OCI-M2 (cell line): ENCODE measurements at regions not wholly inside any gene's neighbourhood (a gene's known extent, or its start where the extent isn't known, plus 50 kb on each side); places are given as distances from the start of the nearest gene placed in this dataset.
"Not testable (repeated sequence)": the region's sequence is repeated elsewhere in the genome, so short reads cannot be mapped to it uniquely, and the experiment has no call there.

Experiments
- DNase-seq: peaks from one replicate; lab custom pipeline; 2025; ENCODE audit not compliant: unreplicated experiment; lab: John Stamatoyannopoulos, UW

DNA sequence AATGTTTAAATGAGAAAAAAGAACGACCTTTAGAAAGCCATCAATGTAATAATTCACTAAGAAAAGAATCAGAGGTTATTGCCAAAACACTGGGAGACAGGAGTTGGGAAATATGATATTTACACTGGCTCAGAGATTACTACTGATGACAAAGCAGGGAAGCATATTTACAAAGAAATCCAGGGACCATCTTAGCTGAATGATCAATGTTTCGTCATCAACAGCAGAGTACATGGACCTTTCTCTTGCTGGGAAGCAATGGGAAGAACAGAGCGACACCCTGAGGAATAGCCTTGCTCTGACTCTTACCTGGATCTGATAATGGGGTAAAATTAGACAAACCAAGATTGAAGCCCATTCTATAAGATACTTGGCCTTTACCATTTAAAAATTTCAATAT lies 1293.5 kb downstream of the XPNPEP1 start:
- no peak for DNase-seq

DNA sequence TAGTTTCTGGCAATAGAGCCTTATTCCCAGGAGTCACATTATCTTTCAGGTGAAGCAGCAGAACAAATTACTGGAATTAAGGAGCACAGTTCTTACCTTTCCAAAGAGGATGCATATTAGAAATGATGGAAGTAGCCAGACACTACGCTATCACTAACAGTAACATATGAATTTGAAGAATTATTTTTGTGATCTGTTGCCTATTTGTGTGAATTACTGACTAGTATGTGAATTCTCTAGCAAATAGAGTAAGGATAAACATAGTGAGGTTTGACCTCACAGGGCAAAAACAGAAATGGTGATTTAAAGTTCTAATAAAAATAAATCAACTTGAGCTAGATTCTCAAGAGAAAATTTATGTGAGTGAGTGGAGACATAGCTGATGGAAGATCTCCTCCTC lies 1299.3 kb downstream of the XPNPEP1 start:
- no peak for DNase-seq

DNA sequence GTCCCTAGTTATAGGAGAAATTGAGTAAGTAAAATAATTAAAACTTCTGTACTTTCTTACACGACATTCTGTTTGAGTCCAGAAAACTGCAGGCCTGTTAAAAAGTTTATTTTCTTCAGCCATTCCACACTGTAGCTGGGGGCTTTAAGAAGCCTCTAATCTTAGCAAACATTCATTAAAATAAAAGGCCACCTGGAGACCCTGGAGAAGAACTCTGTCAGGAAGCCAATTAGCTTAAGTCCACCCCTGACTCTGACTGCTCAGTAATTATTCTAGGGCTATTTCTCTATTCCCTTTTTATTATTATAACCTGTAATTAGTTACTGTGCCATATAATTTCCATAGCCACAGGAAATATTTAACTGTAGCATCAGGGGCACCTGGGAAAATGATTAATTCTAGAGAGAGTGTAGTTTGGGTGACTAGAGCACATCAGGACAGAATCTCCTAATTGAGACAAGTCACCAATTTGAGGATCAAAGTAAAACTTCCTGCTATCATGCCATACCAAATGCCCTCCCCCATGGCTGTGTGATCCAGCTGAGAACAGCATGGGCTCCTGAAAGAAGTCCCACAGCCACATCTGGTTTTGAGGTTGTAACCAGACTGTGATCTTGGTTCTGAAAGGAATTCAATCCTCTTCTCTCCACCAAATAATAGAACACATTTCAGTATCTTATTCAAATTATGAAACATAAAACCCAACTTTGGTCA lies 1302.3 kb downstream of the XPNPEP1 start:
- no peak for DNase-seq

DNA sequence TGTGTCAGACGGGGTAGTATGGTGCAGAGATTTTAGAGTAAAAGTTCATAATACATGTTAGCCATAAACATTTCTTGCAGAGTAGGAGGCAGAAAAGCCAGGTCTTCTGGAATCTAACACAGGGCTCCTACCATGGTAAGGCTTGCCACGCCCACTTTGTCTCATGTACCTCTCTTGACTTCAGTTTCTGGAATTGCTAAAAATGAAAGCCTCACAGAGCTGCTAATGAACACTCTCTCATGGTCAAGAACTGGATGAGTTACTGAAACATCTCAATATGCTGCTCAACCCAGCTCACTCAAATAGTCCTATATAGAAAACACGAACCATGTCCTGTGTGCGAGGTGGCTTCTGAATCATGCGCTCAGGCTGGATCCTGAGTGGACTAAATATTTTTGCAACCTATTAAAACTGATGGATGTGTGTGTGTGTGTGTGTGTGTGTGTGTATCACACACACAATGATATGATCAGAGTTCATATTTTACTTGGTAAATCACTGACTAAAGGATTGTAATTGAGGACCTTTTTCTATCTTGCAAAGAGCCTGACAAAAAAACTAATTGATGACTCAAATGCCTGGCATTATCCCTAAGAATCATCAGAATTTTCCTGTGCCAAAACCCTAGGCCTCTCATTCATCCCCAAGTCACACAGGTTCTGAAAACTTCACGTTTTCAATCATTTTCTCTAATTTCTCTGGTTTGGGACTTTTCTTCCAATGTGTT lies 1306.6 kb downstream of the XPNPEP1 start:
- no peak for DNase-seq

DNA sequence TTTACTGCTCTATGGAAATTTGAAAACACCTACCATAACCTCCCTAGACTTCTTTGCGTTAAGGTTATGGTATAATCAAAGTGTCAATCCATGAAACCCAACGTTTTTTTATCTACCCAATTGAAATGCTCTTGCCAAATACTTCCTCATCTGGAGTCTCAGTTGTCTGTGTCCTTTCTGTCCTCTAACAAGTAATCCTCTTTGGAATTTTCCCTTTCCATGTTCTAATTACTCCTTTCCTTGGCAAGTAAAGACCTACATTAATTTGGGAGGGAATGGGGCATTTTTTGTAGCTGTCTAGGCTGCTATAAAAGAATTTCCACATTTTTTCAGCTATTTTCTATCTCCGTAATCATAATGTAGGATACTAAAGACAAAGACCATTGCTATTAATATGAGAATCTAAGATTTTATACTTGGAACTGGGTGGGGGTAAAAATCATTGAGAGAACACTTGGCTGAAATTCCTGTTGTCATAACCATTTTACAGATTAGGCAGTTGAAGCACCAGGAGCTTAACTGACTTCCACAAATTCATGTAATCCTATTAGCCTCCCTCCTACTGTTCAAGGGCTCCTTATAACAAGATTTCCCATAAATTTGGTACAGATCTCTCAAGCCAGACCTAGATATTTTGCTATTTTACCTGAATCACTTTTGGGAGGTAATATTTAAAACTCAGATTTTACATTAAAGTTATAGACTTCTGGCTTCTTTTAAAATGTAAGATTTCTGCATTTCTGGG lies 1307.6 kb downstream of the XPNPEP1 start:
- no peak for DNase-seq

DNA sequence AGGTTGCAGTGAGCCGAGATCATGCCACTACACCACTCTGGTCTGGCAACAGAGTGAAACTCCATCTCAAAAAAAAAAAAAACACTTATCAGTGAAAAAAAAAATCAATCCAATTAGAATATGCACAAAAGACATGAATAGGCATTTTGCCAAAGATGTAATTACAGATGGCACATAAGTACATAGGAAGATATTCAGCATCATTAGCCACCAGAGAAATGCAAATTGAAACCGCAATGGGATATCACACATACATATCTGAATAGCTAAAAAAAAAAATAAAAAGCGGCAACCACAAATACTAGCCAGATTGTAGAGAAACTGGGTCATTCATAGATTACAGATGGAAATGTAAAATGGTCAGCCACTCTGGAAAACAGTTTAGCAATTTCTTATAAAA lies 1310.8 kb downstream of the XPNPEP1 start:
- DNase-seq: no peak

DNA sequence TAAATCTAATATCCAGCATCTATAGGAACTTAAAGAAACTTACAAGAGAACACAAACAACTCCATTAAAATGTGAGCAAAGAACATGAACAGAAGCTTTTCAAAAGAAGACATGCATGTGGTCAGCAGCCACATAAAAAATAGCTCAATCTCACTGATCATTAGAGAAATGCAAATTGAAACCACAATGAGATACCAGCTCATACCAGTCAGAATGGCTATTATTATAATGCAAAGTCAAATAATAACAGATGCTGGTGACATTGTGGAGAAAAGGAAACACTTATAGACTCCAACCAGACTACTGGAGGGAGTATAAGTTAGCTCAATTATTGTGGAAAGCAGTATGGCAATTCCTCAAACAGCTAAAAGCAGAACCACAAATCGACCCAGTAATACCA lies 1314.5 kb downstream of the XPNPEP1 start:
- DNase-seq: no peak

DNA sequence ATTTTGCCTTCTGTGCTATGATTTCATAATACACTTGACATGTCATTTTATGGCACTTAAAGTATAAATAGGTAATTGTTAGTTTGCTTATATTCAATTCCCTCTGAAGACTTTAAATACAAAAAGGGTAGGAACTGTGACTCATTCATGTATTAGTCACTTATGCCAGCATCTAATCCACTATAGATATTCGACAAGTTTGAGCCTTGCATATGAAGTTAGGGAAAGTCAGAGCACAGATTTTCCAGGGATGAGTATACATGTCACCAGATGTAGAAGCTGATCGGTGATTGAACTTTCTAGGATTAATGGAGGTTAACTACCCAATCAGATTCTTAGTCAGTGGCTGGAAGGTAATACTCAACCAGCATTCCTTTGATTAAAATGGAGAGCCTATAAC lies 1321.5 kb downstream of the XPNPEP1 start:
- no peak for DNase-seq

DNA sequence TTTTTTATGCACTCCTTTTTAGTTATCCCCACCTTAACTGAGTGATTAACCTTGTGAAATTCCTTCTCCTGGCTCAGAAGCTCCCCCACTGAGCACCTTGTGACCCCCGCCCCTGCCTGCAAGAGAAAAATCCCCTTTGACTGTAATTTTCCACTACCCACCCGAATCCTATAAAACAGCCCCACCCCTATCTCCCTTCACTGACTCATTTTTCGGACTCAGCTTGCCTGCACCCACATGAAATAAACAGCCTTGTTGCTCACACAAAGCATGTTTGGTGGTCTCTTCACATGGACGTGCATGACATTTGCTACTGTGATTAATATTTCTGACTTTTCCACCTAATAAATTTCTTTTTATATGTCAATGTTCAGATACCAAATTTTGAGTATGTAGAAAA lies 1322.8 kb downstream of the XPNPEP1 start:
- DNase-seq: not testable (repeated sequence)

DNA sequence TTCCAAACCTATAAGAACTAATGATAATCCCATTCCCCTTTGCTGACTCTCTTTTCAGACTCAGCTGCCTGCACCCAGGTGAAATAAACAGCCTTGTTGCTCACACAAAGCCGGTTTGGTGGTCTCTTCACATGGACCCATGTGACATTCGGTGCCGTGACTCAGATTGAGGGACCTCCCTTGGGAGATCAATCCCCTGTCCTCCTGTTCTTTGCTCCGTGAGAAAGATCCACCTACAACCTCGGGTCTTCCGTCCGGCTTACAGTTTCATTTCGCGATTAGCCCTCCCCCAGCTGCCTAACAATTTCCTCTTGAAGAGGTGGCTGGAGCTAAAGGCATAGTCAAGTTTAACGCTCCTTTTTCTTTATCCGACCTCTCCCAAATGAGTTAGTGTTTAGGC lies 1324.0 kb downstream of the XPNPEP1 start:
- not testable (repeated sequence) for DNase-seq

DNA sequence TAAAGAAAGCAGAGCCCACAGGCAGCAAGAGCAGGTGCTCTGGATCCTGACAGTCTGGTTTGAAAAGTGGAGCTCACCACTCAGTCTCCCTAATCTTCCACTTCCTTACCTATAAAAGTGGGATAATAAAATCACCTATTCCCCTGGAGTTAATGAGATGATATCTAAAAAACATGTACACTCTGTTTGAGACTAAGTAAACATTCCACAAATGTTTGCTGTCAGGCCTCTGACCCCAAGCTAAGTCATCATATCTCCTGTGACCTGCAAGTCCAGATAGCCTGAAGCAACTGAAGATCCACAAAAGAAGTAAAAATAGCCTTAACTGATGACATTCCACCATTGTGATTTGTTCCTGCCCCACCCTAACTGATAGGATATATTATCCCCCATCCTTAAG lies 1324.5 kb downstream of the XPNPEP1 start:
- no peak for DNase-seq

DNA sequence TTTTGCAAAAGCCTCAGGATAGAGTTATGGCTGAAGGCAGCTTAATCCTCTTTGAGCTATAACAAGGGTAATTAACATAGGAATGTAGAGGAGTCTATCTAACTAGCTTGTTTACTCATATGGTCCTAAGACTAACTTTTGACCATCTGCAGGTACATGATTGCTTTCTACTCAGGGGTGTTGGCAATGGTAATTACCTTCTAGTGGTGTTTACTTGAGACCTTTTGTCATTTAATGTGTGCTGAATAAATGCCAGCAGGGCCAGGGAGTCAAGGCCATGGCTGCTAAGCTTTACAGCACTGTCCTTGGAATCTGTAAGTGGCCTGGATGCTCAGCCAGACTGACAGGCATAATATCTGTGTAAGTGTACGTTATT lies 1325.0 kb downstream of the XPNPEP1 start:
- DNase-seq: no peak

DNA sequence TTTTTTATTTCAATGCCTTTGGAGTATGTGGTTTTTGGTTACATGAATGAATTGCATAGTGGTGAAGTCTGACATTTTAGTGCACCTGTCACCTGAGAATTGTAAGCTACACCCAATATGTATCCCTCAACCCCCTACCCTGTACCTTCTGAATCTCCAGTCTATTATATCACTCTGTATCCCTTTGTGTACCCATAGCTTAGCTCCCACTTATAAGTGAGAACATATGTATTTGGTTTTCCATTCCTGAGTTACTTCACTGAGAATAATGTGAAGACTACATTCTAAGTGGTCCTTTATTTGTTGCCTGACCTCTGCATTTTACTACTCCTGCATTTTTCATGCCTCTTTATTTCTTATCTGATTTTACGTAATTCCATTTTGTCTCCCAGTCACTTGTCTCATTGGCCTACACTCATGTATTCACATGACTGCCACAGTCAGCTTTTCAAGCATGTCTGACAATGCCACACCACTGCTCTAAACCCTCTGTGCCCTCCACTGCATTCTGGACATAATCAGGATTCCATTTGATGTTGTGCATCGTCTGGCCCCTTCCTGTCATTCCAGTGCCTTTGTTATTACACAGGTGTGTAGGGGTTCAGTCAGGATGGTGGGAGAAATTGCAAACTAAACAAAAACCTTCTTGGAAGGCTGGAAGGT lies 1325.5 kb downstream of the XPNPEP1 start:
- no peak for DNase-seq

DNA sequence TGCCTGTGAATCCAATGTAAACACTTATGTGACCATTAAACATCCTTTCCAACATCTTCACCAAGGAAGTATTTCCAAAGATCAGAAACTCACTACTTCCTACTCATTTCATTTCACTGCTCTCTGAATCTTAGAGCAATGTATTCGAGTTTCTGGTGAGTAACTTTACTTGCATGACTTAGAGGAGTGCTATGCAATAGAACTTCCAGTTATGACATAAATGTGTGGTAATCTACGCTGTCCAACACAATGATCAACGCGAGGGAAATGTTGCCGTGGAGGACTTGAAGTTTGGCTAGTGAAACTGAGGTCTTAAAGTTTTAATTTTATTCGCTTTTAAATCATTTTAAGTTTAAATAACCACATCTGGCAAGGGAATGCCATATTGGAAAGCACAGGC lies 1326.3 kb downstream of the XPNPEP1 start:
- no peak for DNase-seq

DNA sequence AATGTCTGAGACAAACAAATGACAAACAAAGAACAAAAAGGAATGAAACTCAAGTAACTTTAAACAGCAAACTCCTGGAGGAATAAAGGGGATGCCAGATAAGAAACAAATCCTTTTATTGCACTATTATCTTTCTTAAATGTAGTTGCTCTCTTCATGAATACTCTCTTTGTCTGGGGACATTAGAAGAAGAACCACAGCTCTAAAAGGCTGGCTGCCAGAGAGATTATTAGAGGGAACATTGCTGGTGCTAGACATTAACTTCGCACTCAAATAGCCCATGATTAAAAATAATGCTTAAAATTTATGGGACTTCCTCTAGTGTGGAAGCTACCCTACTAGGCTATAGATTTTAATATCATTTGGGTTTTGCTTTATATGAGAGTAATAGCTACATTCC lies 1330.4 kb downstream of the XPNPEP1 start:
- DNase-seq: no peak

DNA sequence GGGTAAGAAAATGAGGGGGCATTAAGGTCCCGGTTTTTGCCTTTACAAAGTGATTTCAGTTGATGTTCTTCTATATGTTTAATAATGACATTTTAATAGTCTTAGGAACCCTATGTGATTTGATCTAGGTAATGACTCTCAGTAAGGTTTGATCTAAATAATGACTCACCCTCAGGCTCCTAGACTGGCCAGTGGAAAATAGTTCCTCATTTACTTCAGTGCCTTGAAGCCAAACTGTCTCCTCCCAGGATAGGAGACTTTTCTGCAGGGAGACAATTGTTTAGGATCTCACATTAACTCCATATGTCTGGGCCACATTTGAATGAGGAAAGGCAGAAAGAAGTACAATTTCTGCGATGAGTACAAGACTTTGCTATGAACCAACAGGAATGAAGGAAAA lies 1331.9 kb downstream of the XPNPEP1 start:
- DNase-seq: no peak

DNA sequence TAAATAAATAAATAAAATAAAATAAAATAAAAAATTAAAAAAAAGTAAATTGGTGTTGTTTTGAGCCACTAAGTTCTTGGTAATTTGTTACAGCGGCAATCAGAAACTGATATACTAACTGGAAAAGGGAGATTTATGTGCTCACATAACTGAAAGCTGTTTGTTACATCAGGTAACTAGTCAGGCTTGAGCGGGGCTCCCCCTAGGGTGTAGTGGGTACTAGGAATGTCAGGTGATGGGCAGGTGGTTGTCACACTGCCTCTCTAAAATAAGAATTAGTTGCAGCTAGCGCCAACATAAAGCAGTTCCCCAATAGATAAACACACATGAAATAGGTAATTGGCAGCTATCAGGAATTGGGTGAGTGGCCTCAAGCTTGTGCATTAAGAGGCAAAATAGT lies 1336.9 kb downstream of the XPNPEP1 start:
- no peak for DNase-seq

DNA sequence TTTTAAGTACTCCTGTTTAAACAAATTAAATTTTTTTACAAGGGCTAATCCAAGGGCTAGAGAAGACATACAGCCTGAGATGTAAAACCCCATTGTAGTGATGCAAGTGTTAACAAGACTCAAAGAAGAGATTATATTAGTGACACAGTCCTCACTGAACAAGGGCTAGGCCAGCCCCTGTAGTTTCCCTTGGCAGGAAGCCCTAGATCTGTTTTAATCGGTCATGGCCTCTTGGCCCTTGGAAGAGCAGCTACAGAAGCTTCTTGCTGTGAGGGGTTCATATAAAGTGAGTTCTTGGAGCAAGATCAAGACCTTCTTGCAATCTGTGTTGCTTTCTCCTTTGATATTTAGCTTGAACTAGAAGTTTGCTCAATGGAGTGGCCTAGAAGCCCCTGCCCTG lies 1339.4 kb downstream of the XPNPEP1 start:
- no peak for DNase-seq

DNA sequence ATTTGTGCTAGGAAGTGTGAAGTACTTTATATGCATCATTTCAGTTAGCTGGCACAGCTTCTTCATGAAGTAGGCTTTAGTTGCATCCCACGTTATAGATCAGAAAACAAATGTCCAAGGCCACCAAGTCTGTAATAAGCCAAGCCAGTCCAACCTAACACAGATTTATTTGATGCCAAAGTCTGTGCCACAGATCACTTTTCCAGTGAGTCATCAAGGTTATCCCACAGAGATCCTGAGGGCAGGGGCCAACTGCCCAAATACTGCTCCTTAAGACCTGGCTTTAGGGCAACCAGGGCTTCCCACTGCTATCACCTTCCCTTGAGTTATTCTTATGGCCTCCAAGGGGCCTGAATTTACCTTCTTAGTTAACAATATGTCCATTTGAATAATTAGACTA lies 1340.4 kb downstream of the XPNPEP1 start:
- no peak for DNase-seq

DNA sequence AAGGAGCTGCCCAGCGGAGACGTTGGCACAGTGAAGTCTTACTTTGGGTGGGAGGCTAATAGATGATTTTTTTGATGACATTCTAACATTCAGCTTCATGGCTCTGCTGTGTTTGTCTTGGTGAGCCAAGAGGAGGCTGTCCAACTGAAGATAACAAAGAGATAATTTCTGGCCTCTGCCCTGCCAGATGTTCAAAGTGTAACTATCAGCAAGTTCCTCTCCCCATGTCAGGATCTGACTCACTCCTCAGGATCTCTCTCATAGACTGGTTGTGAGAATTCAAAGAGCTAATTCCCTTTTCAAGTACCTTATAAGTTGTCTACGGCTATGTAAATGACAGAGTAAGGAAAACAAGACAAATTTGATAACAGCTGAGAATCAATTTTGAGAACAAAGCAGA lies 1340.9 kb downstream of the XPNPEP1 start:
- no peak for DNase-seq

DNA sequence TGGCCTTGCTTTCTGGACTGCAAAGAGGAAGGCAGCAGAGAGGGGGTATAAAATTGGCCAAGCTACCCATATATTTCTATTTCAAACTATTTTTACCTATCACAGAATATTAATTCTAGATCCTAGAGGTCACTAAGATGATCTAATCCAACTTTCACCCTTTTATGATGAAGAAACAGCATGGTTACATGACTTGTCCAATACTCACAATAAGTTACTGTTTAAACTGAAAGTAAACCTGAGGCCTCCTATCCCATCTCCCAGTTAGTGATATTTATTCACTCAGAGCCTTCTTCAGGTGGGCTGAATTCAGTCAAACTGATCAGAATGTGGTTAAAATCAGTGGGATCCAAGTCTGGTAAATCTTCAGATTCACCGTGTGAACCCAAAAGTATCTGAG lies 1345.1 kb downstream of the XPNPEP1 start:
- no peak for DNase-seq

DNA sequence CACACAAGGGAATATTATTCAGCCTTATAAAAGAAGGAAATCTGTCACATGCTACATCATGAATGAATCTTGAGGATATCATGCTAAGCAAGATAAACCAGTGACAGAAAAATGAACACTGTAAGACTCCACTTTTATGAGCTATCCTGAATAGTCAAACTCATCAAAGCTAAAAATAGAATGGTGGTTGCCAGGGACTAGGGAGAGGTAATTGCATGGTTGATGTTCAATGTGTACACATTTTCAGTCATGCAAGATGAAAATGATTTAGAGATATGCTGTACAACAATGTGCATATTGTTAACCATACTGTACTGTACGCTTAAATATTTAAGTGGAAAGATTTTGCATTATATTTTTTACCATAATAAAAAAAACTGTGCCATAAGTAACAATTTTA lies 1349.1 kb downstream of the XPNPEP1 start:
- no peak for DNase-seq
